Skeletal muscle satellite cell (primary cell): ENCODE measurements at regions not wholly inside any gene's neighbourhood (a gene's known extent, or its start where the extent isn't known, plus 50 kb on each side); places are given as distances from the start of the nearest gene placed in this dataset.

Experiments
- H3K27me3 ChIP-seq: 2 replicates; pipeline ENCODE4 v1.7.0; 2013; ENCODE audit warnings: low read length; ENCODE audit not compliant: control insufficient read depth, insufficient read depth
- H3K36me3 ChIP-seq: 2 replicates; pipeline ENCODE4 v1.7.0; 2013; ENCODE audit warnings: mild to moderate bottlenecking, control low read depth, low read length; ENCODE audit not compliant: insufficient read depth
- H3K4me1 ChIP-seq: 2 replicates; pipeline ENCODE4 v1.7.0; 2013; ENCODE audit warnings: low read length; ENCODE audit not compliant: control insufficient read depth, insufficient read depth
- H3K4me2 ChIP-seq: 2 replicates; pipeline ENCODE4 v1.7.0; 2013; ENCODE audit warnings: mild to moderate bottlenecking, low read length
- H3K4me3 ChIP-seq: 2 replicates; pipeline ENCODE4 v1.7.0; 2013; ENCODE audit warnings: low read length
- H3K9ac ChIP-seq: 2 replicates; pipeline ENCODE4 v1.7.0; 2013; ENCODE audit warnings: mild to moderate bottlenecking, low read depth, low read length, moderate library complexity
- H3K9me3 ChIP-seq: replicated peaks from 2 replicates; pipeline ENCODE4 v1.7.0; 2013; ENCODE audit warnings: mild to moderate bottlenecking, control low read depth, low read length

DNA sequence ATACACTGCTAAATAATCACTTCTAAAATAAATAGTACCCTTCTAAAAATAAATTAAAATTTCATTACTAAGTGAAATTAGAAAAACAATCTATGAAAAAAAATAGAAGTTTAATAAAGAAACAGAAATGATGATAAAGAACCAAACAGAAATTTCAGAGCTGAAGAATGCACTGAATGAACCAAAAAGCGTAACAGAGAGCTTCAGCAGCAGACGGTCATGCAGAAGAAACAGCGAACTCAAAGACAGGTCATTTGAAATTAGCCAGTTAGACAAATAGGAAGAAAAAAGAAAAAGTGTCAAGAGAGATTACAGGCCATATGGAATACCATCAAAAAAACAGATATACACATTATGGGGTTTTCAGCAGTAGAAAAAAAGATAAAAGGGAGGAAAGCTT is 706.7 kb downstream of the TBC1D32 start:
- no peak overlapping the region for H3K9ac ChIP-seq
- no peak overlapping the region for H3K4me3 ChIP-seq
- no peaks in the 10 kb centered on the region for H3K27me3 ChIP-seq
- no peaks in the 10 kb centered on the region for H3K36me3 ChIP-seq
- no peaks in the 10 kb centered on the region for H3K4me1 ChIP-seq
- H3K9me3 ChIP-seq = no peaks in the 10 kb centered on the region
- H3K4me2 ChIP-seq = no peak overlapping the region

DNA sequence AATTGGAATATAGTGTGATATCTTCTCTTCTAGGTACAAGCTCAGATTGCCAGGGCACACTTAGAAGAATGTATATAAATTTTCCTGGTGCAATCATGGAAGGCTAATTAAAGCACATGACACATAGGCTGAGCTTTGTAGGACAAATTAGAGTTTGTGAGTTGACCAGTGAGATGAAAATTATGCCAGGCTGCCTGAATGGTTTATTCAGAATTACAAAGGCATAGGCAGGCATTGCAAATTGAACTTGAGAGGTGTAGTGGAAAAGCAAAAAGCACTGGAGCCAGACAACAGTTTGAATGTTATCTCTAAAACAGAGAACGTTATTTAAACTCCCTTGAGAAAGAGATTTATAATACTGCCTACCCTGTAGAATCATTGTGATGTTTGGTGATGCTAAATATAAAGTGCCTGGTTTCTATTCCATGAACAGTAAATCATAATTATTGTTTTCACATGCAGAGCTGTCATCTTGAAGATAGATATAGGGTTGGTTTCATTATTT is 712.1 kb downstream of the TBC1D32 start:
- H3K4me3 ChIP-seq = no peak overlapping the region
- no peaks in the 10 kb centered on the region for H3K36me3 ChIP-seq
- no peak overlapping the region for H3K9ac ChIP-seq
- H3K9me3 ChIP-seq = no peaks in the 10 kb centered on the region
- H3K27me3 ChIP-seq = no peaks in the 10 kb centered on the region
- H3K4me2 ChIP-seq = no peak overlapping the region
- no peaks in the 10 kb centered on the region for H3K4me1 ChIP-seq

DNA sequence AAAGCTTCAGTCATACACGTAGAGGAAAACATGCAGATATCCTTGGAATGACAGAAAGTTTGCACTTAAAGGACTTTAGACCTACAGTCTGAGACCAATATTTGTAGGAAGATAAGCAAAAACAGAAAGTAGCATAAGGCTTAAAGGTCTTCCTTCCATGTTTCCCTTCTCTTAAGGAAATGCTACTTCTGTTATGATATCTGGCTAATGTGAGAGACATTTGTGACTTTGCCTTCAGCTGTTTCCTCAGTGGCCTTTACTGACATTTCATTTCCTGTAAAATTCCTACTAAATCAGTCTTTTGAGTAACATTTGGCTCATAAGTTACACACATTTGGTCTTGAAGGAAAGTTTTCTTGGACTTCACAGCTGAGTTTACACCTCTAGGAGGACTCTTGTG is 713.4 kb downstream of the TBC1D32 start:
- H3K27me3 ChIP-seq = no peaks in the 10 kb centered on the region
- H3K4me1 ChIP-seq = no peaks in the 10 kb centered on the region
- H3K9ac ChIP-seq = no peak overlapping the region
- H3K4me2 ChIP-seq = no peak overlapping the region
- no peaks in the 10 kb centered on the region for H3K36me3 ChIP-seq
- no peak overlapping the region for H3K4me3 ChIP-seq
- no peaks in the 10 kb centered on the region for H3K9me3 ChIP-seq

DNA sequence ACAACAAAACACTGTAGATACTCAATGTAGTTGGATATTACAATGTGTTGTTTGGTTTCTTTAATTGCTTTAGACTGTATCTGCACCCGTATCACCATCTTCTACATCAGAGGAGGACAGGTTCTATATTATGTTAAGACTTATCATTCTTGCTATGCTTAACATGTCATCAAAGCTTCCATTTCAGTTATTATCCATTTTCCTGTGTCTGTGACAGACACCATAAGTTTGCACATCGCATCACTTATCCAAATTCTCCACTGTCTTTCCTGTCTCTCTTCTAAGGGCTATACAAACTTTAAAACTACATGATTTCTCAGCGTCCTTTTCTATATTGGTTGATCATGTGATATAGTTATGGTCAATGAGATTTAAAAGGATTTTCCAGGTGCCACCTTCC is 719.0 kb downstream of the TBC1D32 start:
- no peaks in the 10 kb centered on the region for H3K27me3 ChIP-seq
- no peaks in the 10 kb centered on the region for H3K4me1 ChIP-seq
- no peak overlapping the region for H3K9ac ChIP-seq
- no peaks in the 10 kb centered on the region for H3K9me3 ChIP-seq
- H3K36me3 ChIP-seq = no peaks in the 10 kb centered on the region
- no peak overlapping the region for H3K4me2 ChIP-seq
- no peak overlapping the region for H3K4me3 ChIP-seq

DNA sequence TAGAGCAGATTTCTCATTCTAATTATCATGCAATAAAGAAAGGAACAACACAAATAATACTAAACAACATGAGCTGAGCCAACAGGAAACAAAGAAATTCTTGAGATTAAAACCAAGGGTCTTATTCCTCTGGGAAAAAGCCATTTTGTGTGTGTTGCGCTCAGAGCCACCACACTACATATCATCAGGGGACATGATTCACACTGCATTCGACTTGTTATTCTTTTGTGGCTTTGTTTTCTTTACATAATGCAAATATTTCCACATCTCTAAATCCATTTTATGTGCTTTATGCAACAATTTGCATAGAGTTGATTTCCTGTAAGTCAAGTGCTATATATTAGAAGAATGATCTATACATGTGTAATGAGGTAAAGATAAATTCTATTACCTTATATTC is 719.6 kb downstream of the TBC1D32 start:
- H3K27me3 ChIP-seq = no peaks in the 10 kb centered on the region
- H3K9me3 ChIP-seq = no peaks in the 10 kb centered on the region

DNA sequence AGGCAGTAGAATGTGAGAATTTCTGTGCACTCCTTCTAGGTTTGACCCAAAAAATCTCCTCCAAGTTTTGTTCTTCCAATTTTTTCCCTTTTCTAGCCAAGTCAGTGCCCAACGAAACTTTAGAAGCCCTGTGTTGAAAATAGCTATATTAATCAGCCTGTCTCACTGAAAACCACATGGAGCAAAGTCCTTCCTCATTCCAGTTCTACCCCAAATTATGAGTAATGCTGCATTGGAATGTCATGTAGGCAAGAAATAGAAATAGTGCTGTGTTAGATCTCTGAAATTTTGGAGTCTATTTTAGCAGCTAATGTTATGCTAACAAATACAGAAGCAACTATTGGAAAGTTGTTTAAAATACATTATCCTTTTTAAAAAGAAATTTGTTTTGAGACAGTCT is 725.5 kb downstream of the TBC1D32 start:
- no peak overlapping the region for H3K4me3 ChIP-seq
- H3K9ac ChIP-seq = no peak overlapping the region
- no peaks in the 10 kb centered on the region for H3K36me3 ChIP-seq
- no peaks in the 10 kb centered on the region for H3K9me3 ChIP-seq
- H3K4me1 ChIP-seq = no peaks in the 10 kb centered on the region
- H3K27me3 ChIP-seq = no peaks in the 10 kb centered on the region
- H3K4me2 ChIP-seq = peak overlapping the region; percentile 63

More for the DNA sequence above, 719.6 kb downstream of the TBC1D32 start:
- H3K4me3 ChIP-seq = no peak overlapping the region
- no peak overlapping the region for H3K9ac ChIP-seq
- no peak overlapping the region for H3K4me2 ChIP-seq
- no peaks in the 10 kb centered on the region for H3K36me3 ChIP-seq
- H3K4me1 ChIP-seq = no peaks in the 10 kb centered on the region

DNA sequence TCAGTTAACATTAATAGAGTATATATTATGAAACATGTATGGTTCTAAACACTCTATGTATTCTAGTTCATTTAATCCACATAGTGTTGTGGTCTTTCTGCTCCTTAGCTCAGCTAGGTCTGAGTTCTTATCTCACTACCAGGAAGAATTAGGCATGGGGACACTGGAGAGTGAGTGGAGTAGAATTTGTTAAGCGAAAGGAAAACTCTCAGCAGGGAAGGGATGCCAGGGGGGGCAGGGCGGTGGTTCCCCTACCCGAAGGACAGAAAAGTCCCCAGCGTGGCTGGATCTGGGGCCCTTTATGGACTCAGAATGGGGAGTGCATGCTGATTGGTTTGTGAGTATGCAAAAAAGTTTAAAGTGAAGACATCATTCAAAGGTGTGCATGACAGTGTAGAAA is 727.5 kb downstream of the TBC1D32 start:
- no peak overlapping the region for H3K4me3 ChIP-seq
- no peak overlapping the region for H3K9ac ChIP-seq
- no peaks in the 10 kb centered on the region for H3K36me3 ChIP-seq
- H3K9me3 ChIP-seq = no peaks in the 10 kb centered on the region
- no peak overlapping the region for H3K4me2 ChIP-seq
- H3K27me3 ChIP-seq = no peaks in the 10 kb centered on the region
- H3K4me1 ChIP-seq = no peaks in the 10 kb centered on the region

DNA sequence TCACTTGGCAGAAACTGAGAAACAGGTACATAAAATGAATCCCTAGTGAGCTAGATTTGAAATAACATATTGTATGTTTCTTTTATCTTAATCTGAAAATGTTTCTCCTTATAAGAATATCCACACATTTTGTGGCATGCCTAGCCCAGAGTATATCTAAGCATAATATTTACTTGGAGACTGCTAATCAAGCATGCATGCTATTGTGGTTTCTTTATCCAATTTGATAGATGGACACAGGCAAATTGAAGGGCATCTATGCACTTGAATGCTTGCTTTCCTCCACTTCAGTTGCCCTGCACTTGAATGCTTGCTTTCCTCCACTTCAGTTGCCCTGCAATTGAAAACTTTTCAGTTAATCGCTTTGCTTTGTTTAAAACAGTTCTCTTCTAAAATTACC is 729.8 kb downstream of the TBC1D32 start:
- Histone ChIP-seq H3K9me3 (no peaks in the 10 kb centered on the region), H3K27me3 (no peaks in the 10 kb centered on the region), H3K4me1 (no peaks in the 10 kb centered on the region), H3K36me3 (no peaks in the 10 kb centered on the region), H3K9ac (no peak overlapping the region), H3K4me2 (no peak overlapping the region), H3K4me3 (no peak overlapping the region)

DNA sequence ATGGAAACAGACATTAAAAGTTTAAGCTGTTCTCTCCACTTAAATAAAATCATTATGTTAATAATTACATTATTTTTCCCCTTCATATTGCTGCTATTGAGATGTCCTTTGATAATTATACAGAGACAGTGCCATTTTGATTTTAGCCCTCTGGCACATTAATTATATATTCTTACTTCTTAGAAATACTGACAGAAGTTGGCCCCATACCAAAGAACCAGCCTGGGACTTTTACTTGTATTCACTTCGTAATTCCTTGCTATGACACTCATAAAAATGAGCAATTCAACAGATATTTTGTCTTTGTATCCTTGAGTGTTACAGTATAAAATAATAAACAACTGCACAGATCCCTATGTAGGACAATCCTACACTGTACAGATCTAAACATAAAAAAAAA is 743.7 kb downstream of the TBC1D32 start:
- no peak overlapping the region for H3K4me3 ChIP-seq
- H3K4me2 ChIP-seq = no peak overlapping the region
- no peaks in the 10 kb centered on the region for H3K36me3 ChIP-seq
- no peak overlapping the region for H3K9ac ChIP-seq
- H3K27me3 ChIP-seq = no peaks in the 10 kb centered on the region
- no peaks in the 10 kb centered on the region for H3K9me3 ChIP-seq
- H3K4me1 ChIP-seq = no peaks in the 10 kb centered on the region

DNA sequence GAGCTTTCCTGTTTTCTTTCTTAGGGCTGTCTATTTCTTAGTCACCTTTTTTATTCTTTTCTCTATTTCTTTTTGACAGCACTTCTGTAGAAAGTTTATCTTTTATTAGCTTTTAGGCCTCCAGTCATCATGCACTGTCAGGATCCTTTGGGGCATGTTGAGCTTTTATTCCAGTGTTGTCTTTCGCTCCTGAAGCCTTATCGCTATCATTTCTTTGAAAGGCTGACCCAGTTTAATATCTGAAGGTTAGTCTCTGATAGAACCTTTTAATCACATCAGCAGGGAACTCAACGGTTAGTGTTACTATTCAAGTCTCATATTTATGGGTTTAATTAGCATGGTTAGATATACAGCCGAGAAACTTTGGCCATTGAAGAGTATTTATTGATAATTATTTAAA is 745.9 kb downstream of the TBC1D32 start:
- Histone ChIP-seq H3K27me3 (no peaks in the 10 kb centered on the region), H3K36me3 (no peaks in the 10 kb centered on the region), H3K9ac (no peak overlapping the region), H3K4me2 (no peak overlapping the region), H3K4me1 (no peaks in the 10 kb centered on the region), H3K4me3 (no peak overlapping the region), H3K9me3 (no peaks in the 10 kb centered on the region)

DNA sequence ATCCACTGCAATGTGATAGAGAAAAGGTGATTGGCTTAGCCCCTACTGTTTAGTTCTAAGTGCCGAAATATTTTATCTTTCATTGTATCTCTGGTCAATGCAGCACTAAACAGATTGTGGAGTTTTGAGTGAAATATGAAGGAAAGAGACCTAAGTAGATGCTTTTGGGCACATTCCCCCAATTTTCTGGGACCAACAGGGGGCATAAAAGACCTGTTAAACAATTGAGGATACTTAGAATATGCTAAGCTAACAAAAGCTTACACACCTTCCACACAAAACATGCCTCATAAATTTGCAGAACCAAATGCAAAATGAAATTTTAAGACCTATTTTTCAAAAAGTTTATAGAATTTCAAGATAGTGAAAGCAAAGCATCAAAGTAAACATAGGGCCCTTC is 746.9 kb downstream of the TBC1D32 start:
- Histone ChIP-seq H3K9ac (no peak overlapping the region), H3K4me2 (no peak overlapping the region)

DNA sequence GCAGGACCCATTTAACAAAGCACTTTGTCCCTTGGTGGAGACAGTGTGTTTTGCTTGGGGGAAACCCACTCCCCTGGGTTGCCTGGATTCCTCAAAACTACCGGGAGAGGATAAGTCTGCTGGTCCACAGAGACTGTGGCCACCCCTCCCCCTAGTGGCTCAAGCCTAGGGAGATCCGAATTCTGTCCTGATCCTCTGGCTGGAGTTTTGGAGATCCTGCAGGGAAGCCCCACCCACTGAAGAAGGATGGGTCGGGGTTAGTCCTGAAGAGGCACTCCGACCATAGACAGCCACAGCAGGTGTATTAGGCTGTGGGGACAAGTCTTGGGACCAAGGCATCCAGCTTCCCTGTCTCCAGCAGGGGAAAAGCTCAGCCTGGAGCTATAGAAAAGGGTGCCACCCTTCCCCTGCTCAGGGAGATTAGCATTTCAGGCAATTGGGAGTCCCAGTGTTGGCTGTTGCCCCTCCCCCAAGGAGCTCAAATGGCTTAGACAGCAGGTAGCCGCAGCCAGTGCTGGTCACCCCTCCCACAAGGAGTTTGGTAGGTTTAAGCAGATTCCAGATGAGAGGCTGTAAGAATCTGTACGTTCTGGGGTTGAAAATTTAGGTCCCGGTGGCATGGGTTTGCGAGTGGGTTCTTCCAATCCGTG is 750.0 kb downstream of the TBC1D32 start:
- Histone ChIP-seq H3K9ac (no peak overlapping the region), H3K4me1 (no peaks in the 10 kb centered on the region), H3K36me3 (no peaks in the 10 kb centered on the region), H3K4me3 (no peak overlapping the region), H3K27me3 (no peaks in the 10 kb centered on the region), H3K4me2 (no peak overlapping the region), H3K9me3 (no peaks in the 10 kb centered on the region)

More for the DNA sequence above, 746.9 kb downstream of the TBC1D32 start:
- Histone ChIP-seq H3K9me3 (no peaks in the 10 kb centered on the region), H3K27me3 (no peaks in the 10 kb centered on the region), H3K4me1 (no peaks in the 10 kb centered on the region), H3K36me3 (no peaks in the 10 kb centered on the region), H3K4me3 (no peak overlapping the region)
